H9 (cell line): ENCODE measurements at regions not wholly inside any gene's neighbourhood (a gene's known extent, or its start where the extent isn't known, plus 50 kb on each side); places are given as distances from the start of the nearest gene placed in this dataset.
A peak's percentile ranks its signal among the peaks of the same experiment; 100 is the strongest.

ENCODE experiments used
- DNase-seq: peaks from one replicate; pipeline ENCODE4 v3.0.0-alpha.2; 2017
- H2AFZ ChIP-seq: one replicate; pipeline ENCODE4 v1.6.1; 2013; ENCODE audit warnings: mild to moderate bottlenecking, low read length, control low read depth, moderate library complexity
- H2AK5ac ChIP-seq: 2 replicates; pipeline ENCODE4 v1.6.1; 2013; ENCODE audit warnings: low read length, control low read depth, mixed read lengths; ENCODE audit not compliant: insufficient read length
- H2BK120ac ChIP-seq: one replicate; pipeline ENCODE4 v1.6.1; 2013; ENCODE audit warnings: low read depth, mild to moderate bottlenecking, low read length, control low read depth, inconsistent platforms; ENCODE audit not compliant: poor library complexity, severe bottlenecking
- H2BK12ac ChIP-seq: 2 replicates; pipeline ENCODE4 v1.6.1; 2013; ENCODE audit warnings: low read length, control low read depth, mixed read lengths, low read depth; ENCODE audit not compliant: insufficient read length
- H2BK15ac ChIP-seq: 2 replicates; pipeline ENCODE4 v1.6.1; 2013; ENCODE audit warnings: low read depth, low read length, control low read depth
- H2BK20ac ChIP-seq: one replicate; pipeline ENCODE4 v1.6.1; 2013; ENCODE audit warnings: low read depth, mild to moderate bottlenecking, low read length, control low read depth, inconsistent platforms; ENCODE audit not compliant: poor library complexity, severe bottlenecking
- H2BK5ac ChIP-seq: 2 replicates; pipeline ENCODE4 v1.6.1; 2013; ENCODE audit warnings: low read length, control low read depth, mixed read lengths; ENCODE audit not compliant: insufficient read length
- H3K14ac ChIP-seq: 2 replicates; pipeline ENCODE4 v1.6.1; 2013; ENCODE audit warnings: low read length, control low read depth; ENCODE audit not compliant: insufficient read depth
- H3K18ac ChIP-seq: 2 replicates; pipeline ENCODE4 v1.6.1; 2013; ENCODE audit warnings: low read depth, mild to moderate bottlenecking, mixed read lengths, low read length, control low read depth; ENCODE audit not compliant: insufficient read length
- H3K23ac ChIP-seq: 2 replicates; pipeline ENCODE4 v1.6.1; 2013; ENCODE audit warnings: low read length, control low read depth, mixed read lengths, low read depth; ENCODE audit not compliant: insufficient read length
- H3K23me2 ChIP-seq: 2 replicates; pipeline ENCODE4 v1.6.1; 2013; ENCODE audit warnings: low read depth, mild to moderate bottlenecking, mixed read lengths, low read length, control low read depth; ENCODE audit not compliant: insufficient read length, poor library complexity, severe bottlenecking
- H3K27ac ChIP-seq: 2 replicates; pipeline ENCODE4 v1.5.1; 2013; ENCODE audit warnings: low read length, control low read depth, mixed read lengths, low read depth; ENCODE audit not compliant: insufficient read length
- H3K27me3 ChIP-seq: 2 replicates; pipeline ENCODE4 v1.6.1; 2013; ENCODE audit warnings: low read length, control low read depth, inconsistent platforms; ENCODE audit not compliant: insufficient read depth
- H3K4ac ChIP-seq: 2 replicates; pipeline ENCODE4 v1.6.1; 2013; ENCODE audit warnings: low read depth, mild to moderate bottlenecking, control low read depth, inconsistent platforms, low read length, moderate library complexity
- H3K4me1 ChIP-seq: 2 replicates; pipeline ENCODE4 v1.6.1; 2013; ENCODE audit warnings: low read length, control low read depth, inconsistent platforms; ENCODE audit not compliant: insufficient read depth
- H3K4me2 ChIP-seq: 2 replicates; pipeline ENCODE4 v1.6.1; 2013; ENCODE audit warnings: low read length, control low read depth, mixed read lengths; ENCODE audit not compliant: insufficient read length, insufficient read depth
- H3K56ac ChIP-seq: 2 replicates; pipeline ENCODE4 v1.6.1; 2013; ENCODE audit warnings: low read depth, mild to moderate bottlenecking, mixed read lengths, low read length, control low read depth; ENCODE audit not compliant: insufficient read length
- H3K79me1 ChIP-seq: 2 replicates; pipeline ENCODE4 v1.6.1; 2013; ENCODE audit warnings: low read depth, mild to moderate bottlenecking, moderate library complexity, low read length, control low read depth, inconsistent platforms; ENCODE audit not compliant: insufficient read depth, poor library complexity, severe bottlenecking
- H3K79me2 ChIP-seq: 2 replicates; pipeline ENCODE4 v1.6.1; 2013; ENCODE audit warnings: low read length, control low read depth, inconsistent platforms; ENCODE audit not compliant: insufficient read depth
- H3K9ac ChIP-seq: 2 replicates; pipeline ENCODE4 v1.6.1; 2013; ENCODE audit warnings: low read length, control low read depth, mixed read lengths; ENCODE audit not compliant: insufficient read length; ENCODE audit errors: extremely low read depth
- H3K9me3 ChIP-seq: one replicate; pipeline ENCODE4 v1.6.1; 2013; ENCODE audit warnings: low read depth, low read length, inconsistent platforms; ENCODE audit not compliant: control insufficient read depth
- H3T11ph ChIP-seq: one replicate; pipeline ENCODE4 v1.6.1; 2013; ENCODE audit warnings: mild to moderate bottlenecking, low read length, control low read depth, inconsistent platforms
- H4K20me1 ChIP-seq: one replicate; pipeline ENCODE4 v1.6.1; 2013; ENCODE audit not compliant: control insufficient read depth, insufficient read length, insufficient read depth
- H4K5ac ChIP-seq: 2 replicates; pipeline ENCODE4 v1.6.1; 2013; ENCODE audit warnings: low read depth, mild to moderate bottlenecking, mixed read lengths, low read length, control low read depth; ENCODE audit not compliant: insufficient read length
- H4K8ac ChIP-seq: replicated peaks from 2 replicates; pipeline ENCODE4 v1.6.1; 2013; ENCODE audit warnings: low read length, control low read depth, mixed read lengths, low read depth; ENCODE audit not compliant: insufficient read length
- H4K91ac ChIP-seq: 2 replicates; pipeline ENCODE4 v1.6.1; 2013; ENCODE audit warnings: low read depth, mild to moderate bottlenecking, moderate library complexity, mixed read lengths, low read length, control low read depth; ENCODE audit not compliant: insufficient read length
- H3K27ac Mint-ChIP-seq, 3 experiments: 2 replicates in 2 of 3; 3 replicates in 1 of 3; pipeline ENCODE4 v1.8.0; 2020 to 2021; ENCODE audit warnings: mixed read lengths in 3 of 3, mild to moderate bottlenecking in 1 of 3, moderate library complexity in 1 of 3
- H3K27me3 Mint-ChIP-seq: 2 replicates; pipeline ENCODE4 v1.8.0; 2021; ENCODE audit warnings: low read depth, mild to moderate bottlenecking, moderate library complexity, mixed read lengths
- H3K36me3 Mint-ChIP-seq, 3 experiments: 2 replicates in 2 of 3; 3 replicates in 1 of 3; pipeline ENCODE4 v1.8.0; 2020 to 2021; ENCODE audit warnings: low read depth in 3 of 3, mixed read lengths in 3 of 3; ENCODE audit not compliant: insufficient read depth in 1 of 3
- H3K4me1 Mint-ChIP-seq, 2 experiments: 2 replicates each; pipeline ENCODE4 v1.8.0; 2020; ENCODE audit warnings: mixed read lengths in 2 of 2
- H3K4me3 Mint-ChIP-seq, 2 experiments: 2 replicates in 1 of 2; 3 replicates in 1 of 2; pipeline ENCODE4 v1.8.0; 2020 to 2021; ENCODE audit warnings: mild to moderate bottlenecking in 2 of 2, mixed read lengths in 2 of 2, moderate library complexity in 1 of 2
- H3K9me3 Mint-ChIP-seq, 2 experiments: 2 replicates in 1 of 2; 3 replicates in 1 of 2; pipeline ENCODE4 v1.8.0; 2020; ENCODE audit warnings: mild to moderate bottlenecking in 2 of 2, mixed read lengths in 2 of 2, moderate library complexity in 1 of 2
- WGBS: extraction: QIAGEN DNeasy Blood & Tissue Kit; methylation state at CpG from one replicate; pipeline ENCODE4 v1.1.7; 2013; ENCODE audit warnings: missing lambda C conversion rate, low lambda C conversion rate, mixed read lengths; ENCODE audit not compliant: insufficient read length; ENCODE audit errors: extremely low coverage; 5-methylcytosine and 5-hydroxymethylcytosine counted together
- TF ChIP-seq, protein P1 (sequence below): fragments of 200-600 bp; sonication (generic); conservative IDR thresholded peaks from 3 replicates; pipeline ENCODE4 v1.8.0; 2021; ENCODE audit warnings: antibody characterized with exemption, mild to moderate bottlenecking

DNA sequence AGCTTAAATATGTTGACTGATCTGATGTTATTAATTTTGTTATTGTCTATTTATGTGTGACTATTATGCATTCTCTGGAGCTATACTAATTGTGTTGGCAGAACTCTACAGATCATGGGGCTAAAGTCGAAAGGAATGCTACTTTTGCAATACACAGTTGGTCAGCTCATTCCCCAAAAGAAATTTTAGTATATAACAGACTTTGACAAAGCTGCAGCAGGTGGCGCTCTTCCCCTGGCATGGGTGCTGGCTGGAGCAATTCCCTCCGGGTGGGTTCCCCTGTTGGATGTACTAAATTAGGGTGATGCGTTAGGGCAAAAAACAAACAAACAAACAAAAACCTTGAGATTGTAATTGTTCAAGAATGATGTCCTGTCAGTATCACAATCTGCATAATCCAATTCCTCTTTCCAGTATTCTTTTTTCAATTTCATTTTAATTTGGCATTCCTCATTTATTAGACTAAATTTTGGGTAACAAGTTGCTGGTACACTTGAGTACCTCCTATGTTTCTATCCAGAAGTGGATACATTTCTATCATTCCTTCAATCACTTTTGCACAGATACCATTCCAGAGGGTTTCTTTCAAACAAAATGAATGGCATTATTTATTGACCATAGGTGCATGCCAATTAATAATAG is 322.8 kb upstream of the EDNRB start:
- Histone ChIP-seq H2BK12ac (no peak overlapping the region), H3K27me3 (no peaks in the 10 kb centered on the region), H4K5ac (no peak overlapping the region), H3K4me1 (no peaks in the 10 kb centered on the region), H3K14ac (no peak overlapping the region), H2BK5ac (no peak overlapping the region), H3K4ac (no peak overlapping the region), H3K9me3 (no peaks in the 10 kb centered on the region), H2BK15ac (no peak overlapping the region), H2AK5ac (no peak overlapping the region), H3K4me2 (no peak overlapping the region), H2AFZ (no peak overlapping the region), H3K23me2 (no peaks in the 10 kb centered on the region), H4K20me1 (no peaks in the 10 kb centered on the region), H3K79me2 (no peaks in the 10 kb centered on the region), H4K91ac (no peak overlapping the region), H3K18ac (no peak overlapping the region), H3K27ac (no peak overlapping the region), H3K23ac (no peak overlapping the region), H3K9ac (no peak overlapping the region), H3K79me1 (no peaks in the 10 kb centered on the region), H2BK20ac (no peak overlapping the region), H3K56ac (no peak overlapping the region), H2BK120ac (no peak overlapping the region), H3T11ph (no peak overlapping the region), H4K8ac (no peak overlapping the region)
- Mint-ChIP-seq H3K36me3 (no peaks in the 10 kb centered on the region), H3K4me3 (no peak overlapping the region), H3K4me1 (peaks cover 5 to 9% of the 10 kb centered on the region in 2 experiments), H3K27ac (no peak overlapping the region), H3K9me3 (no peaks in the 10 kb centered on the region), H3K27me3 (no peaks in the 10 kb centered on the region)
- WGBS = no CpG with 5 or more reads among the region's 4 CpGs
- TF ChIP-seq, protein P1, sequence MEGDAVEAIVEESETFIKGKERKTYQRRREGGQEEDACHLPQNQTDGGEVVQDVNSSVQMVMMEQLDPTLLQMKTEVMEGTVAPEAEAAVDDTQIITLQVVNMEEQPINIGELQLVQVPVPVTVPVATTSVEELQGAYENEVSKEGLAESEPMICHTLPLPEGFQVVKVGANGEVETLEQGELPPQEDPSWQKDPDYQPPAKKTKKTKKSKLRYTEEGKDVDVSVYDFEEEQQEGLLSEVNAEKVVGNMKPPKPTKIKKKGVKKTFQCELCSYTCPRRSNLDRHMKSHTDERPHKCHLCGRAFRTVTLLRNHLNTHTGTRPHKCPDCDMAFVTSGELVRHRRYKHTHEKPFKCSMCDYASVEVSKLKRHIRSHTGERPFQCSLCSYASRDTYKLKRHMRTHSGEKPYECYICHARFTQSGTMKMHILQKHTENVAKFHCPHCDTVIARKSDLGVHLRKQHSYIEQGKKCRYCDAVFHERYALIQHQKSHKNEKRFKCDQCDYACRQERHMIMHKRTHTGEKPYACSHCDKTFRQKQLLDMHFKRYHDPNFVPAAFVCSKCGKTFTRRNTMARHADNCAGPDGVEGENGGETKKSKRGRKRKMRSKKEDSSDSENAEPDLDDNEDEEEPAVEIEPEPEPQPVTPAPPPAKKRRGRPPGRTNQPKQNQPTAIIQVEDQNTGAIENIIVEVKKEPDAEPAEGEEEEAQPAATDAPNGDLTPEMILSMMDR = peak; percentile 86
- peak; percentile 60 for DNase-seq
